ENCODE measurements at regions not wholly inside any gene's neighbourhood (a gene's known extent, or its start where the extent isn't known, plus 50 kb on each side); places are given as distances from the start of the nearest gene placed in this dataset.

DNA sequence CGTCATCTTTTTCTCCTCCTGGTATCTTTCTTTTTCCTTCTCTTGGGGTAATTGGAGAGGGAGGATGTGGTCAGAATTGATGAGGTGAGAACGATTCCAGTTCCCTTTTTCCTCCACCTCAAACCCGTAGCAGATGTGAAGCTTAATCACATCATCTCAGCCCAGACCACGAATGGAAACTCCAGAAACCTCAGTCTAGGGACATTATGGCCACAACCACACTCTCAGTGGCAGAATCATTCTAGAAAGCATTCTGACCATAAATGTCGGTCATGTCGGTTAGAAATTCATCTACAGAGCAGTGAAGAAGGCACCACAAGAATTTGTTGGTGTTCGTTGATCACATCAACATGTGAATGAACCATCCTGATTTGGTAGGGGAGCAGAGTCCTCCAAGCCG, 78.7 kb downstream of the GATA3 start:
- DNase-seq (no peak), FAIRE-seq (no peak)
- Histone ChIP-seq H3K4me1 (ENCODE audit: control insufficient read depth in 2 of 3, insufficient read depth in 2 of 3, low read depth in 1 of 3, low read length in 3 of 3) (no peaks in the 10 kb centered on the region), H3K9me3 (ENCODE audit: control insufficient read depth in 2 of 3, insufficient read depth in 1 of 3, low read length in 3 of 3) (no peaks in the 10 kb centered on the region), H3K4me3 (ENCODE audit: low read length in 3 of 3) (no peak overlapping the region), H3K27me3 (ENCODE audit: control insufficient read depth, insufficient read depth, low read length) (no peaks in the 10 kb centered on the region), H3K9ac (ENCODE audit: low read length in 3 of 3) (no peak overlapping the region), H3K36me3 (ENCODE audit: control insufficient read depth in 2 of 3, insufficient read depth in 3 of 3, low read length in 3 of 3) (no peaks in the 10 kb centered on the region), H3K27ac (ENCODE audit: low read depth in 2 of 2, low read length in 2 of 2) (no peak overlapping the region)
- TF ChIP-seq, protein P1, sequence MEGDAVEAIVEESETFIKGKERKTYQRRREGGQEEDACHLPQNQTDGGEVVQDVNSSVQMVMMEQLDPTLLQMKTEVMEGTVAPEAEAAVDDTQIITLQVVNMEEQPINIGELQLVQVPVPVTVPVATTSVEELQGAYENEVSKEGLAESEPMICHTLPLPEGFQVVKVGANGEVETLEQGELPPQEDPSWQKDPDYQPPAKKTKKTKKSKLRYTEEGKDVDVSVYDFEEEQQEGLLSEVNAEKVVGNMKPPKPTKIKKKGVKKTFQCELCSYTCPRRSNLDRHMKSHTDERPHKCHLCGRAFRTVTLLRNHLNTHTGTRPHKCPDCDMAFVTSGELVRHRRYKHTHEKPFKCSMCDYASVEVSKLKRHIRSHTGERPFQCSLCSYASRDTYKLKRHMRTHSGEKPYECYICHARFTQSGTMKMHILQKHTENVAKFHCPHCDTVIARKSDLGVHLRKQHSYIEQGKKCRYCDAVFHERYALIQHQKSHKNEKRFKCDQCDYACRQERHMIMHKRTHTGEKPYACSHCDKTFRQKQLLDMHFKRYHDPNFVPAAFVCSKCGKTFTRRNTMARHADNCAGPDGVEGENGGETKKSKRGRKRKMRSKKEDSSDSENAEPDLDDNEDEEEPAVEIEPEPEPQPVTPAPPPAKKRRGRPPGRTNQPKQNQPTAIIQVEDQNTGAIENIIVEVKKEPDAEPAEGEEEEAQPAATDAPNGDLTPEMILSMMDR (IDR thresholded peaks at IDR 0.05; ENCODE audit: borderline replicate concordance, extremely low read depth, insufficient read depth) = no peak
- intact Hi-C loops (cut with DNase I) = no loop called here

DNA sequence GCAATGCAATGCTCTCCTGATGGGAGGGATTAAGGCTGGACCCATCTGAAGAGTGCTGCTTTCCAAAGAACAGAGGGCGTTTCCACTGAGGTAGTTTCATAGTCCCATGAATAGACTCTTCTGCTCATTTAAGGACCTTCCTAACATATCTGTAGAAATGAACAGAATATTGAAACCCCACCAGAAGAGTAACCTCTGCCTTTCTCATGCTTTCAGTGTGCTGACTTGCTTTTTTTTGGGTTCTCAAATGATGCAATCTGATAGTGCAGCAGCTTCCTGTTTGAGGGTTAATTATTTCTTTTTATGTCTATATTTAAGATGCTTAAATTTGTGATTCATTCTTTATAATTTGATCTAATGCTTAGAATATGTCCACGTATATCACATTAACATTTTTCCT, 82.2 kb downstream of the GATA3 start:
- Histone ChIP-seq H3K27me3 (ENCODE audit: control insufficient read depth, insufficient read depth, low read length) (no peaks in the 10 kb centered on the region), H3K9me3 (ENCODE audit: control insufficient read depth in 2 of 3, insufficient read depth in 1 of 3, low read length in 3 of 3) (no peaks in the 10 kb centered on the region), H3K9ac (ENCODE audit: low read length in 3 of 3) (no peak overlapping the region), H3K36me3 (ENCODE audit: control insufficient read depth in 2 of 3, insufficient read depth in 3 of 3, low read length in 3 of 3) (no peaks in the 10 kb centered on the region), H3K4me3 (ENCODE audit: low read length in 3 of 3) (no peak overlapping the region), H3K4me1 (ENCODE audit: control insufficient read depth in 2 of 3, insufficient read depth in 2 of 3, low read depth in 1 of 3, low read length in 3 of 3) (no peaks in the 10 kb centered on the region), H3K27ac (ENCODE audit: low read depth in 2 of 2, low read length in 2 of 2) (no peak overlapping the region)
- intact Hi-C loops (cut with DNase I) = no loop called here
- FAIRE-seq = no peak
- TF ChIP-seq, protein P1 (IDR thresholded peaks at IDR 0.05; ENCODE audit: borderline replicate concordance, extremely low read depth, insufficient read depth) = no peak
- DNase-seq = no peak

DNA sequence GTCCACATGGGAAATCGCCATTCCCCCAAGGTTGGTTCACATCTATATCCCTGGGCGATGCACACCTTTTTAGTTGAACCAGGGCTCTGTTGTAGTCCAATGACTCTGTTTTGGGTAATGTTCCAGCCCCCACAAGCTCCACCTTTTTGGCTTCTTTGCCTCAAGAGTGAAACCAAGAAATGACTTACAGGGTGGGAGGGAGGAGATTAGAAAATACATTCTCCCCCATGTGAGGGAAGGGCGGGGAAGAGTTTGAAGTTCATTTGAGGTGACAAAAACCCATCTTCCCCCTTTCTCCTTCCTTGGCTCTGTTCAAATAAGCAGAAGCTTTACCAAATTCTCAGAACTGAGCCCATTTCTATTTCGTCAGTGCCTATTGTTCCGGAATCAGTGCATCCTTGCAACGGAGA, 82.8 kb downstream of the GATA3 start:
- no peaks in the 10 kb centered on the region for H3K27me3 ChIP-seq (ENCODE audit: control insufficient read depth, insufficient read depth, low read length)
- H3K9ac ChIP-seq (ENCODE audit: low read length in 3 of 3) = no peak overlapping the region
- H3K4me1 ChIP-seq (ENCODE audit: control insufficient read depth in 2 of 3, insufficient read depth in 2 of 3, low read depth in 1 of 3, low read length in 3 of 3) = no peaks in the 10 kb centered on the region
- no peak for DNase-seq
- H3K27ac ChIP-seq (ENCODE audit: low read depth in 2 of 2, low read length in 2 of 2) = no peak overlapping the region
- no peaks in the 10 kb centered on the region for H3K9me3 ChIP-seq (ENCODE audit: control insufficient read depth in 2 of 3, insufficient read depth in 1 of 3, low read length in 3 of 3)
- no peak for FAIRE-seq
- H3K36me3 ChIP-seq (ENCODE audit: control insufficient read depth in 2 of 3, insufficient read depth in 3 of 3, low read length in 3 of 3) = no peaks in the 10 kb centered on the region
- H3K4me3 ChIP-seq (ENCODE audit: low read length in 3 of 3) = no peak overlapping the region
- TF ChIP-seq, protein P1 (IDR thresholded peaks at IDR 0.05; ENCODE audit: borderline replicate concordance, extremely low read depth, insufficient read depth) = no peak
- intact Hi-C loops (cut with DNase I) = no loop called here

DNA sequence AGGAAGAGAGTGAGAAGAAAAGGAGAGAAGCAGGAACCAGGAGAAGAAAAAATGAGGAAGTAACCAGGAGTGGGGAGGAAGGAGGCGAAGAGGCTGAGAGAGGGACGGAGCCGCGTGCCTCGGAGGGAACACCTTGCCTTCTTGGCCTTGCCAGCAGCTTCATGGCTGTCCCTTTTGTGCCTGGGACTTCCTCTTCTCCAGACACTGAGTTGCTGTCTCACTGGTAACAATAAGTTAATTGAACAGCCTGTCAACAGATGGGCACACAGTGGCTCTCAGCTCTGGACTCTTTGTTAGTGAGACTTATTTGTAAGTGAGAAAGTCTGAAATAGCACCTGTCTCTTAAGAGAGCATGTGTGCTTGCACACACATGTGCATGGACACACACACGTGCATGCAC, 83.2 kb downstream of the GATA3 start:
- intact Hi-C loops (cut with DNase I) = no loop called here
- Histone ChIP-seq H3K27ac (ENCODE audit: low read depth in 2 of 2, low read length in 2 of 2) (no peak overlapping the region), H3K27me3 (ENCODE audit: control insufficient read depth, insufficient read depth, low read length) (no peaks in the 10 kb centered on the region), H3K4me3 (ENCODE audit: low read length in 3 of 3) (no peak overlapping the region), H3K9me3 (ENCODE audit: control insufficient read depth in 2 of 3, insufficient read depth in 1 of 3, low read length in 3 of 3) (no peaks in the 10 kb centered on the region), H3K4me1 (ENCODE audit: control insufficient read depth in 2 of 3, insufficient read depth in 2 of 3, low read depth in 1 of 3, low read length in 3 of 3) (no peaks in the 10 kb centered on the region), H3K36me3 (ENCODE audit: control insufficient read depth in 2 of 3, insufficient read depth in 3 of 3, low read length in 3 of 3) (no peaks in the 10 kb centered on the region), H3K9ac (ENCODE audit: low read length in 3 of 3) (no peak overlapping the region)
- TF ChIP-seq, protein P1 (IDR thresholded peaks at IDR 0.05; ENCODE audit: borderline replicate concordance, extremely low read depth, insufficient read depth) = no peak
- DNase-seq = no peak
- no peak for FAIRE-seq

All from kidney (tissue), 13 donors.